ENCODE measurements at regions not wholly inside any gene's neighbourhood (a gene's known extent, or its start where the extent isn't known, plus 50 kb on each side); places are given as distances from the start of the nearest gene placed in this dataset.

DNA sequence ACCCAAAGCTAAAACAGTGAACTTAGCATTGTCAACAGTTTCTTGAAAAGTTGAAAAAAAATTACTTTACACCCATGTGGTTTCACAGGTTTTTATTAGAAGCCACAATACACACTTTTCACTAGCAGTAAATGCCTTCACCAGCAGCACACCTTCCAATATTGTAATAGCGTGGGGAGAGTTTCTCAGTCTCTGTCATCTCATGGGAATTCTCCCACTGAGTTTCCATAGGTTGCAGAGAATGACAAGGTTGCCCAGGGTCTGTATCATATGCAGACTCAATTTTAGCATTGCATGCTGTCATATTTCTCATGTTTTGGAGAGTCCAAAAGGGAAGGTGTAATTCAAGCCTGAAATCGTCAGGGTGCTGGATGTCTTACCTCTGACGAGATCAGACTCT lies 486.1 kb upstream of the TENM3 start:
- DNase-seq (ENCODE audit: low read depth), result no peak
- TF ChIP-seq, protein P1, sequence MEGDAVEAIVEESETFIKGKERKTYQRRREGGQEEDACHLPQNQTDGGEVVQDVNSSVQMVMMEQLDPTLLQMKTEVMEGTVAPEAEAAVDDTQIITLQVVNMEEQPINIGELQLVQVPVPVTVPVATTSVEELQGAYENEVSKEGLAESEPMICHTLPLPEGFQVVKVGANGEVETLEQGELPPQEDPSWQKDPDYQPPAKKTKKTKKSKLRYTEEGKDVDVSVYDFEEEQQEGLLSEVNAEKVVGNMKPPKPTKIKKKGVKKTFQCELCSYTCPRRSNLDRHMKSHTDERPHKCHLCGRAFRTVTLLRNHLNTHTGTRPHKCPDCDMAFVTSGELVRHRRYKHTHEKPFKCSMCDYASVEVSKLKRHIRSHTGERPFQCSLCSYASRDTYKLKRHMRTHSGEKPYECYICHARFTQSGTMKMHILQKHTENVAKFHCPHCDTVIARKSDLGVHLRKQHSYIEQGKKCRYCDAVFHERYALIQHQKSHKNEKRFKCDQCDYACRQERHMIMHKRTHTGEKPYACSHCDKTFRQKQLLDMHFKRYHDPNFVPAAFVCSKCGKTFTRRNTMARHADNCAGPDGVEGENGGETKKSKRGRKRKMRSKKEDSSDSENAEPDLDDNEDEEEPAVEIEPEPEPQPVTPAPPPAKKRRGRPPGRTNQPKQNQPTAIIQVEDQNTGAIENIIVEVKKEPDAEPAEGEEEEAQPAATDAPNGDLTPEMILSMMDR (conservative IDR thresholded peaks at IDR 0.05; ENCODE audit: low read depth, low read length), result no peak
- H3K4me3 ChIP-seq (ENCODE audit: low read depth, low read length), result no peak overlapping the region

DNA sequence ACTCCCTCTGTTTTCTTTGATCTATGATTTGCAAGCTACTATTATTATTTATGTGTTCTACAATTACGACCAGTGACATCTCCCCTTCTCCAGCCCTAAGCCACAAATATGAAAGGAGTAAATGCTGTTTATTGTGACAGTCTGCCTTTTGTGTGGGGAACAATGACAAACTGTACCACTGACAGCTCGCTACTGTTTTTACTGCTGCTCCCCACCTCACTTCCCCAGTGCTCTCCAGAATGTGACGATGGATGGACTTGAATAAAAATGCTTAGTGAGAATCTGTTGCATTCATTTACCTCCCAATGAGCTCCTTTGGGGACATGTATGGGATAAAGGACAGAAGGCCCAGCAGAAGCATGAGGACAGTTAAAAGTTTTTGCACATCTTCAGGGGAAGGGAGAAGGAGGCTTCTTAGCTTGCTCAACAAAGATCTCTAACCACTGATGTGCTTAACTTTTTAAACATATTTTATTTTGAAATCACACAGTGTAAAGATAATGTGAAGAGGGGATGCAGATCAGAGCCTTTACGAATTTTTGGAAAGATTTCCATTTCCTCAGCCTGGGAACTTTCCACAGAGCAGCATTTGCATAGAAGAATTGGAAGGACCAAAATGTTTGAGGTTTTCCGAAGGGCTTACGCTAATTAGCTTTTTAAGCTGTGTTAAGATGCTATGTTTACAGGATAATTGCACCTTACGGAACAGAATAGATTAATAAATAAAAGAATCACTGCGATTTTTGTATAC lies 485.1 kb upstream of the TENM3 start:
- TF ChIP-seq, protein P1 (conservative IDR thresholded peaks at IDR 0.05; ENCODE audit: low read depth, low read length), result no peak
- H3K4me3 ChIP-seq (ENCODE audit: low read depth, low read length), result no peak overlapping the region
- DNase-seq (ENCODE audit: low read depth), result no peak

DNA sequence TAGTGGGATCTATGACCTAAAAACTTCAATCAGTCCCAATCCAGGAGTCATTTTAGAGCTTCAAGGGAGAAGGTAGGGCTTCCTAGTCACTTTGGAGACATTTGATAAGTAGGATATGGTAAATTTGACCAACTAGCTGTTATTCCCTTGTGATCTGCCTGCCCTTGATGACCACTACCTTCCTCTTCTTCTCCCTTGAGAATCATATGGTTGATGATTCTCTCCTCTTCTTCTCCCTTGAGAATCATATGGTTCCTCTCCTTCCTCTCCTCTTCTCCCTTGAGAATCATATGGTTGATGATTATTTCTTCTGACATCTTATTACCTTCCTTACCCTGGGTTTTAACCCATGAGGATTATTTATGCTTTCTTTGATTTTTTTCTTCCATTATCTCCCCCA lies 482.6 kb upstream of the TENM3 start:
- no peak overlapping the region for H3K4me3 ChIP-seq (ENCODE audit: low read depth, low read length)
- TF ChIP-seq, protein P1 (conservative IDR thresholded peaks at IDR 0.05; ENCODE audit: low read depth, low read length), result no peak
- DNase-seq (ENCODE audit: low read depth), result no peak

DNA sequence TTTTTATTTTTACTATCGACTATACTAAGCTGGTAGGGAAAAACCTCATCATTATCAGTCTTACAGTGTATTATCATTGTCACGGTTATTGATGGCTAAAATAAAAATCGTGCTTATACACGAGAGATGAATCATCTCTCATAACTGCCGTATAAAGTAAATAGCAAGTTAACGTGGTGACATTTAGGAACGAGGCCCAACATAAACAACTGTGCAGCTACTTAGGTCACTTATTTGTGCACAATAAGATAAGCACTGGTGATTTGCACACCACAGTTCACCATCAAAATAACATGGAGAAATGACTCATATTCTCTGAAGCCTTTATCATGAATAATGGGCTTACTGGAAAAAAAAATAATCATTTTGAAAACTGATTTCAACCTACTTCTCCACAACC lies 482.0 kb upstream of the TENM3 start:
- DNase-seq (ENCODE audit: low read depth), result no peak
- TF ChIP-seq, protein P1 (conservative IDR thresholded peaks at IDR 0.05; ENCODE audit: low read depth, low read length), result no peak
- no peak overlapping the region for H3K4me3 ChIP-seq (ENCODE audit: low read depth, low read length)

DNA sequence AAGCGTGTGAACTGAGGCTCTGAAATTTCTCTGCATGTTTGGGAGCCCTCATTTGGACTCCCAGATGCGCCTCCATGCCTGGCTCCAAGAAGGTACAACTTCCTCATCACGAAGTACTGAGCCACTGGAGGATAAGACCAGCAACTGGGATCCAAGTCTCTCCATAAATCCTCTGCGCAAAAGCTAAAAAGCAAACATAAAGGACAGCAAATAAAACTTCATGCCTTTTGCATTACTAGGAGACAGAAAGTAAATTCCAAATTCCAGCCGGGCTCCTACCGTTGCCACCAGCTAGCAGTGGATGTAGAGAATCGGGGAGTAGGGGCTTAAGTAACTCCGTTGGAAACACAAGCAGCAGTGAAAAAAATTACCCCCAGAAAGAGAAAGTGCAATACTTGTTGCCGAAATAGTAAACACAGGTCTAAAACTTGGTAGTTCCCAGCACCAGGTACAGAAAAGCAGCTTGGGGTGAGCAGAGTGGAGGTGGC lies 477.1 kb upstream of the TENM3 start:
- no peak overlapping the region for H3K4me3 ChIP-seq (ENCODE audit: low read depth, low read length)
- DNase-seq (ENCODE audit: low read depth), result no peak
- TF ChIP-seq, protein P1 (conservative IDR thresholded peaks at IDR 0.05; ENCODE audit: low read depth, low read length), result no peak

DNA sequence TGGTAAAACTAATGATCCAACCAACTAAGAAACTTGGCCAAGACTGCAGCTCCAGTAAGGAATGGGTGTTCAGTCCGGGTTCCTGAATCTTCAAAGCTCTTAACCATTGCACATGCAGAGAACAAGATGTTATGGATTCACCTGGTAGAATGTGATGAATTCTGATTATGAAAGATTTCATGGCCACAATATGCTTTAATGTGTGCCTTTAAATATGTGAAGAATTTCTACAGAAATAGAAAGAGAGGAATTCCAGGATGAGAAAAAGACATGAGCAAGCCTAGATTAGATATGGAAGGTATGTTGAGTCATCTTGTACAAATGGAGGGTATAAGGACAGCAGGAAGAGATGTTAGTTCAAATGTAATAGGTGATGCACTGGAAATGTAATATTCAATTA lies 472.2 kb upstream of the TENM3 start:
- TF ChIP-seq, protein P1 (conservative IDR thresholded peaks at IDR 0.05; ENCODE audit: low read depth, low read length), result no peak

DNA sequence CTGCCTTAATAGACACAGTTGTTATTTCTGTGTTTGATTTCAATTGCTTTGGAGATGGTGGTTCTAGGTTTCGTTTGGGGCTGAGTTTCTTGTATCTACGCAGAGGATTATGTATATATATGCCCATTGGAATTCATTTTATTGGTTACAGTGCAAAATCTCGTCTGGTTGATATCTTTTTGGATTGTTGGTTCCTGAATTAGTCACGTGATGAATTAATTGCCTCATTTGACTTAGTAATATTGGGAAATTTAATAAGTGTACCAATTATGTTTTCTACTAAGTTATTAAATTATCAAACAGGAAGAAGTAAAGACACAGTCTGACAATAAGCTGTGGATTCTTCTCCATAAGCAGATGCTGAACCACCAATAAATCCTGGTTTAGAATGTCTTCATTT lies 467.9 kb upstream of the TENM3 start:
- H3K4me3 ChIP-seq (ENCODE audit: low read depth, low read length), result no peak overlapping the region
- TF ChIP-seq, protein P1 (conservative IDR thresholded peaks at IDR 0.05; ENCODE audit: low read depth, low read length), result no peak
- no peak for DNase-seq (ENCODE audit: low read depth)

More for the DNA sequence above, 472.2 kb upstream of the TENM3 start:
- H3K4me3 ChIP-seq (ENCODE audit: low read depth, low read length), result no peak overlapping the region
- no peak for DNase-seq (ENCODE audit: low read depth)

All from epithelial cell of proximal tubule (primary cell).